ENCODE measurements at regions not wholly inside any gene's neighbourhood (a gene's known extent, or its start where the extent isn't known, plus 50 kb on each side); places are given as distances from the start of the nearest gene placed in this dataset.

DNA sequence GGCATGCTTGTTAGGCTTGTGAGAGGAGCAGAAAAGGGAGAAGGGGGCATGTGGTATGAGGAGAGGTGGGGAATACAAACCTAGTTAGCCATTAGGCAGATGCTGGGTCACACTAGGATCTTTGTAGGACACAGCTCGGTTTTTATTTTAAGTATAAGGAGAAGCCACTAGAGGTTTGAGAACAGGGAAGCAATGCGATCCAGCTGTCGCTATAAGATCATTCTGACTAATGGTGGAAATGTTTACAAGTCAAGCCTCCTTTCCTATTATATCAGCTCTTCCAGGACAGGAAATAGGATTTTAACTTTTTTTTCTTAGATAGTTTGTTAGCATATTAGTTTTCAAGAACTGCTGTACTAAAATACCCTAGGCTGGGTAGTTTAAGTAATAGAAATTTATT lies 609.9 kb downstream of the INSC start:
- Histone ChIP-seq H3K27me3 (ENCODE audit: control insufficient read depth in 1 of 2, insufficient read depth in 2 of 2, low read length in 2 of 2) (no peaks in the 10 kb centered on the region), H3K36me3 (replicated peaks in 1 of 2; ENCODE audit: control insufficient read depth in 1 of 2, insufficient read depth in 2 of 2, low read length in 2 of 2) (no peaks in the 10 kb centered on the region), H3K27ac (ENCODE audit: extremely low read length, insufficient read depth, low read length) (no peak overlapping the region), H2AFZ (ENCODE audit: low read length) (no peak overlapping the region), H3K4me1 (ENCODE audit: insufficient read depth, low read length) (no peaks in the 10 kb centered on the region), H3K9me3 (ENCODE audit: low read length) (no peaks in the 10 kb centered on the region), H3K9ac (ENCODE audit: insufficient read depth, low read depth, low read length) (no peak overlapping the region), H4K20me1 (ENCODE audit: insufficient read depth, low read length) (no peaks in the 10 kb centered on the region), H3K4me3 (replicated peaks in 1 of 3; ENCODE audit: insufficient read depth in 1 of 3, low read depth in 2 of 3, low read length in 3 of 3) (no peak overlapping the region), H3K79me2 (ENCODE audit: insufficient read depth, low read length) (no peaks in the 10 kb centered on the region), H3K4me2 (ENCODE audit: low read depth, low read length) (no peak overlapping the region)
- no peak for TF ChIP-seq ZNF766 (CRISPR knock-in tag; IDR thresholded peaks at IDR 0.05; ENCODE audit: borderline replicate concordance)
- no peak for TF ChIP-seq ZNF430 (CRISPR knock-in tag; IDR thresholded peaks at IDR 0.05)
- no peak for TF ChIP-seq KAT2B (IDR thresholded peaks at IDR 0.05; ENCODE audit: borderline replicate concordance, low read depth, low read length)
- no peak for TF ChIP-seq TBL1XR1 (IDR thresholded peaks at IDR 0.05; ENCODE audit: borderline replicate concordance, low read length, partially characterized antibody)
- no peak for TF ChIP-seq SMAD9 (CRISPR knock-in tag; IDR thresholded peaks at IDR 0.05)
- no peak for TF ChIP-seq AGO1 (IDR thresholded peaks at IDR 0.05; ENCODE audit: low read depth, low read length, poor library complexity, severe bottlenecking)
- TF ChIP-seq HNF4G (IDR thresholded peaks at IDR 0.05; ENCODE audit: borderline replicate concordance, low read depth, low read length) = no peak
- no peak for TF ChIP-seq HNF4G (CRISPR knock-in tag; IDR thresholded peaks at IDR 0.05; ENCODE audit: borderline replicate concordance, low read depth)
- no peak for TF ChIP-seq ZFP1 (CRISPR knock-in tag; IDR thresholded peaks at IDR 0.05)
- TF ChIP-seq, protein P1, sequence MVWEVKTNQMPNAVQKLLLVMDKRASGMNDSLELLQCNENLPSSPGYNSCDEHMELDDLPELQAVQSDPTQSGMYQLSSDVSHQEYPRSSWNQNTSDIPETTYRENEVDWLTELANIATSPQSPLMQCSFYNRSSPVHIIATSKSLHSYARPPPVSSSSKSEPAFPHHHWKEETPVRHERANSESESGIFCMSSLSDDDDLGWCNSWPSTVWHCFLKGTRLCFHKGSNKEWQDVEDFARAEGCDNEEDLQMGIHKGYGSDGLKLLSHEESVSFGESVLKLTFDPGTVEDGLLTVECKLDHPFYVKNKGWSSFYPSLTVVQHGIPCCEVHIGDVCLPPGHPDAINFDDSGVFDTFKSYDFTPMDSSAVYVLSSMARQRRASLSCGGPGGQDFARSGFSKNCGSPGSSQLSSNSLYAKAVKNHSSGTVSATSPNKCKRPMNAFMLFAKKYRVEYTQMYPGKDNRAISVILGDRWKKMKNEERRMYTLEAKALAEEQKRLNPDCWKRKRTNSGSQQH (CRISPR knock-in tag; IDR thresholded peaks at IDR 0.05; ENCODE audit: low read depth) = no peak
- TF ChIP-seq SP4 (CRISPR knock-in tag; IDR thresholded peaks at IDR 0.05) = no peak
- TF ChIP-seq, protein P2, sequence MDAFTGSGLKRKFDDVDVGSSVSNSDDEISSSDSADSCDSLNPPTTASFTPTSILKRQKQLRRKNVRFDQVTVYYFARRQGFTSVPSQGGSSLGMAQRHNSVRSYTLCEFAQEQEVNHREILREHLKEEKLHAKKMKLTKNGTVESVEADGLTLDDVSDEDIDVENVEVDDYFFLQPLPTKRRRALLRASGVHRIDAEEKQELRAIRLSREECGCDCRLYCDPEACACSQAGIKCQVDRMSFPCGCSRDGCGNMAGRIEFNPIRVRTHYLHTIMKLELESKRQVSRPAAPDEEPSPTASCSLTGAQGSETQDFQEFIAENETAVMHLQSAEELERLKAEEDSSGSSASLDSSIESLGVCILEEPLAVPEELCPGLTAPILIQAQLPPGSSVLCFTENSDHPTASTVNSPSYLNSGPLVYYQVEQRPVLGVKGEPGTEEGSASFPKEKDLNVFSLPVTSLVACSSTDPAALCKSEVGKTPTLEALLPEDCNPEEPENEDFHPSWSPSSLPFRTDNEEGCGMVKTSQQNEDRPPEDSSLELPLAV (CRISPR knock-in tag; conservative IDR thresholded peaks at IDR 0.05; ENCODE audit: low read depth) = no peak
- TF ChIP-seq ZNF17 (CRISPR knock-in tag; IDR thresholded peaks at IDR 0.05) = no peak
- DNase-seq (ENCODE audit: low spot score) = no peak
- ChIA-PET POLR2A (no interaction called here), CTCF (ENCODE audit: low intra/inter-chr PET ratio, low total read pairs) (no interaction called here)
- FAIRE-seq = no peak
- intact Hi-C loops (cut with micrococcal nuclease; ENCODE audit: unreplicated experiment) (no loop called here), in situ Hi-C loops (cut with HindIII; ENCODE audit: extremely low pct_ligation_motif_present, low pct_unique_long_range_greater_than_20kb) (no loop called here)
- BruUV-seq (replicated peaks) = no TSS peak
- ATAC-seq = no peak
- 53% methylated on average over 3 of the region's 3 CpGs for whole genome bisulfite sequencing (ENCODE audit: low lambda C conversion rate)
